Immature natural killer cell (primary cell): ENCODE measurements at regions not wholly inside any gene's neighbourhood (a gene's known extent, or its start where the extent isn't known, plus 50 kb on each side); places are given as distances from the start of the nearest gene placed in this dataset.

Experiments used
- DNase-seq, 3 donors: peaks; one replicate each; pipeline ENCODE4 v3.0.0; 2022; ENCODE audit warnings: mixed read lengths in 1 of 3
- H3K27ac Mint-ChIP-seq, 6 donors: one replicate each; pipeline ENCODE4 v1.8.0; 2020; ENCODE audit warnings: mixed read lengths in 6 of 6, mild to moderate bottlenecking in 5 of 6, inconsistent platforms in 4 of 6, moderate library complexity in 3 of 6
- H3K27me3 Mint-ChIP-seq, 3 donors: one replicate each; pipeline ENCODE4 v1.8.0; 2020 to 2021; ENCODE audit warnings: low read depth in 3 of 3, mild to moderate bottlenecking in 3 of 3, mixed read lengths in 3 of 3, moderate library complexity in 3 of 3, inconsistent platforms in 1 of 3
- H3K36me3 Mint-ChIP-seq, 3 donors: one replicate each; pipeline ENCODE4 v1.8.0; 2020; ENCODE audit warnings: mixed read lengths in 3 of 3, inconsistent platforms in 2 of 3, mild to moderate bottlenecking in 2 of 3
- H3K4me1 Mint-ChIP-seq, 2 donors: one replicate each; pipeline ENCODE4 v1.8.0; 2020; ENCODE audit warnings: inconsistent platforms in 2 of 2, mild to moderate bottlenecking in 2 of 2, mixed read lengths in 2 of 2, moderate library complexity in 1 of 2
- H3K4me3 Mint-ChIP-seq, 5 donors: one replicate each; pipeline ENCODE4 v1.8.0; 2020; ENCODE audit warnings: mild to moderate bottlenecking in 5 of 5, mixed read lengths in 5 of 5, inconsistent platforms in 3 of 5, moderate library complexity in 3 of 5
- H3K9me3 Mint-ChIP-seq, 6 donors: one replicate each; pipeline ENCODE4 v1.8.0; 2020; ENCODE audit warnings: mild to moderate bottlenecking in 6 of 6, mixed read lengths in 6 of 6, inconsistent platforms in 4 of 6, moderate library complexity in 3 of 6

- Mint-ChIP-seq H3K4me3 (no peak overlapping the region), H3K27ac (no peak overlapping the region), H3K4me1 (no peaks in the 10 kb centered on the region), H3K27me3 (no peaks in the 10 kb centered on the region), H3K36me3 (no peaks in the 10 kb centered on the region), H3K9me3 (peaks cover 6 to 33% (median 12%) of the 10 kb centered on the region in 6 donors)
- DNase-seq: no peak
Observed at GRCh38 chr12:43115441-43116160, 436.4 kb downstream of the ADAMTS20 start.

GRCh38 chr12:43114316-43114715, 437.7 kb downstream of the ADAMTS20 start:
- Mint-ChIP-seq H3K4me1 (no peaks in the 10 kb centered on the region), H3K4me3 (no peak overlapping the region), H3K9me3 (peaks cover 7 to 45% (median 14%) of the 10 kb centered on the region in 6 donors), H3K27ac (no peak overlapping the region), H3K27me3 (no peaks in the 10 kb centered on the region), H3K36me3 (no peaks in the 10 kb centered on the region)
- no peak for DNase-seq

GRCh38 chr12:43113616-43114015, 438.4 kb downstream of the ADAMTS20 start:
- DNase-seq: no peak
- Mint-ChIP-seq H3K27ac (no peak overlapping the region), H3K4me3 (no peak overlapping the region), H3K4me1 (no peaks in the 10 kb centered on the region), H3K27me3 (no peaks in the 10 kb centered on the region), H3K36me3 (no peaks in the 10 kb centered on the region), H3K9me3 (peaks cover 7 to 42% (median 16%) of the 10 kb centered on the region in 6 donors)

GRCh38 chr12:43113135-43113534, 438.9 kb downstream of the ADAMTS20 start:
- DNase-seq: no peak
- H3K27me3 Mint-ChIP-seq: no peaks in the 10 kb centered on the region
- H3K4me3 Mint-ChIP-seq: no peak overlapping the region
- no peaks in the 10 kb centered on the region for H3K36me3 Mint-ChIP-seq
- H3K4me1 Mint-ChIP-seq: no peaks in the 10 kb centered on the region
- H3K9me3 Mint-ChIP-seq: peaks cover 7 to 45% (median 19%) of the 10 kb centered on the region in 6 donors
- H3K27ac Mint-ChIP-seq: no peak overlapping the region

- Mint-ChIP-seq H3K4me3 (no peak overlapping the region), H3K9me3 (peaks cover 7 to 49% (median 15%) of the 10 kb centered on the region in 6 donors), H3K27me3 (no peaks in the 10 kb centered on the region), H3K4me1 (no peaks in the 10 kb centered on the region), H3K36me3 (no peaks in the 10 kb centered on the region), H3K27ac (no peak overlapping the region)
- DNase-seq: no peak
Observed at GRCh38 chr12:43112101-43112920, 439.7 kb downstream of the ADAMTS20 start.

GRCh38 chr12:43111608-43112007, 440.4 kb downstream of the ADAMTS20 start:
- no peak for DNase-seq
- H3K27ac Mint-ChIP-seq: no peak overlapping the region
- H3K36me3 Mint-ChIP-seq: peaks cover 0 to under 1% (median 0%) of the 10 kb centered on the region in 3 donors
- H3K9me3 Mint-ChIP-seq: peaks cover 7 to 49% (median 17%) of the 10 kb centered on the region in 6 donors
- no peaks in the 10 kb centered on the region for H3K27me3 Mint-ChIP-seq
- no peak overlapping the region for H3K4me3 Mint-ChIP-seq
- no peaks in the 10 kb centered on the region for H3K4me1 Mint-ChIP-seq

GRCh38 chr12:43109631-43110345, 442.2 kb downstream of the ADAMTS20 start:
- Mint-ChIP-seq H3K36me3 (peaks cover 0 to 4% (median 0%) of the 10 kb centered on the region in 3 donors), H3K9me3 (peaks cover 7 to 41% (median 17%) of the 10 kb centered on the region in 6 donors), H3K27me3 (no peaks in the 10 kb centered on the region), H3K4me1 (no peaks in the 10 kb centered on the region), H3K27ac (no peak overlapping the region), H3K4me3 (no peak overlapping the region)
- no peak for DNase-seq

GRCh38 chr12:43108656-43109055, 443.3 kb downstream of the ADAMTS20 start:
- Mint-ChIP-seq H3K4me1 (no peaks in the 10 kb centered on the region), H3K27me3 (no peaks in the 10 kb centered on the region), H3K9me3 (peaks cover 2 to 41% (median 18%) of the 10 kb centered on the region in 6 donors), H3K36me3 (peaks cover 0 to 4% (median 0%) of the 10 kb centered on the region in 3 donors), H3K4me3 (no peak overlapping the region), H3K27ac (no peak overlapping the region)
- DNase-seq: no peak

GRCh38 chr12:43107026-43107775, 444.8 kb downstream of the ADAMTS20 start:
- Mint-ChIP-seq H3K36me3 (peaks cover 0 to 4% (median 0%) of the 10 kb centered on the region in 3 donors), H3K4me3 (no peak overlapping the region), H3K4me1 (no peaks in the 10 kb centered on the region), H3K27ac (no peak overlapping the region), H3K27me3 (no peaks in the 10 kb centered on the region), H3K9me3 (peaks cover 2 to 38% (median 18%) of the 10 kb centered on the region in 6 donors)
- DNase-seq: no peak

GRCh38 chr12:43106355-43106754, 445.6 kb downstream of the ADAMTS20 start:
- no peak for DNase-seq
- Mint-ChIP-seq H3K4me3 (no peak overlapping the region), H3K27ac (no peak overlapping the region)

GRCh38 chr12:43105426-43105981, 446.5 kb downstream of the ADAMTS20 start:
- Mint-ChIP-seq H3K4me3 (no peak overlapping the region), H3K4me1 (no peaks in the 10 kb centered on the region), H3K36me3 (peaks cover 0 to 4% (median 0%) of the 10 kb centered on the region in 3 donors), H3K27ac (no peak overlapping the region), H3K27me3 (no peaks in the 10 kb centered on the region), H3K9me3 (peaks cover 4 to 30% (median 17%) of the 10 kb centered on the region in 6 donors)
- DNase-seq: no peak

More at GRCh38 chr12:43106355-43106754, 445.6 kb downstream of the ADAMTS20 start:
- H3K4me1 Mint-ChIP-seq: no peaks in the 10 kb centered on the region
- peaks cover 0 to 4% (median 0%) of the 10 kb centered on the region in 3 donors for H3K36me3 Mint-ChIP-seq
- no peaks in the 10 kb centered on the region for H3K27me3 Mint-ChIP-seq
- H3K9me3 Mint-ChIP-seq: peaks cover 4 to 34% (median 17%) of the 10 kb centered on the region in 6 donors

- no peak overlapping the region for H3K27ac Mint-ChIP-seq
- H3K4me1 Mint-ChIP-seq: no peaks in the 10 kb centered on the region
- H3K27me3 Mint-ChIP-seq: no peaks in the 10 kb centered on the region
- H3K36me3 Mint-ChIP-seq: peaks cover 0 to 4% (median 0%) of the 10 kb centered on the region in 3 donors
- H3K4me3 Mint-ChIP-seq: no peak overlapping the region
- no peak for DNase-seq
- H3K9me3 Mint-ChIP-seq: peaks cover 3 to 20% (median 13%) of the 10 kb centered on the region in 6 donors
Observed at GRCh38 chr12:43104494-43104893, 447.5 kb downstream of the ADAMTS20 start.

GRCh38 chr12:43103866-43104265, 448.1 kb downstream of the ADAMTS20 start:
- Mint-ChIP-seq H3K27ac (no peak overlapping the region), H3K4me3 (no peak overlapping the region), H3K4me1 (no peaks in the 10 kb centered on the region), H3K36me3 (peaks cover 0 to 4% (median 0%) of the 10 kb centered on the region in 3 donors), H3K9me3 (peaks cover 2 to 19% (median 13%) of the 10 kb centered on the region in 6 donors), H3K27me3 (no peaks in the 10 kb centered on the region)
- no peak for DNase-seq
